Liver (tissue), 3 donors: ENCODE measurements at regions not wholly inside any gene's neighbourhood (a gene's known extent, or its start where the extent isn't known, plus 50 kb on each side); places are given as distances from the start of the nearest gene placed in this dataset.

Experiments
- ATF3 ChIP-seq: IDR thresholded peaks from 2 replicates; pipeline ENCODE4 v1.6.1; 2016; ENCODE audit warnings: antibody characterized with exemption
- EGR1 ChIP-seq, 2 donors: IDR thresholded peaks; 2 replicates each; pipeline ENCODE4 v1.6.1; 2016 to 2018; ENCODE audit warnings: antibody characterized with exemption in 2 of 2, low read depth in 2 of 2
- FOXA2 ChIP-seq: IDR thresholded peaks from 2 replicates; pipeline ENCODE4 v1.6.1; 2016; ENCODE audit warnings: antibody characterized with exemption
- GABPA ChIP-seq, 2 donors: IDR thresholded peaks in 1 of 2; conservative IDR thresholded peaks in 1 of 2; 2 replicates each; pipeline ENCODE4 v1.6.1; 2016; ENCODE audit warnings: antibody characterized with exemption in 2 of 2, mild to moderate bottlenecking in 1 of 2, moderate library complexity in 1 of 2
- HNF4G ChIP-seq: IDR thresholded peaks from 2 replicates; pipeline ENCODE4 v1.6.1; 2016; ENCODE audit warnings: antibody characterized with exemption
- MAX ChIP-seq: IDR thresholded peaks from 2 replicates; pipeline ENCODE4 v1.6.1; 2016; ENCODE audit warnings: antibody characterized with exemption
- RAD21 ChIP-seq, 2 donors: IDR thresholded peaks; 2 replicates each; pipeline ENCODE4 v1.6.1; 2016; ENCODE audit warnings: antibody characterized with exemption in 2 of 2, mild to moderate bottlenecking in 2 of 2
- RXRA ChIP-seq, 2 donors: IDR thresholded peaks; 2 replicates each; pipeline ENCODE4 v1.6.1; 2017 to 2018; ENCODE audit warnings: antibody characterized with exemption in 2 of 2, mild to moderate bottlenecking in 1 of 2
- SP1 ChIP-seq: IDR thresholded peaks from 2 replicates; pipeline ENCODE4 v1.6.1; 2018; ENCODE audit warnings: antibody characterized with exemption, mild to moderate bottlenecking
- TAF1 ChIP-seq: conservative IDR thresholded peaks from 2 replicates; pipeline ENCODE4 v1.6.1; 2016; ENCODE audit warnings: antibody characterized with exemption, mild to moderate bottlenecking
- YY1 ChIP-seq: IDR thresholded peaks from 2 replicates; pipeline ENCODE4 v1.6.1; 2016; ENCODE audit warnings: antibody characterized with exemption, mild to moderate bottlenecking
- ZBTB33 ChIP-seq: IDR thresholded peaks from 2 replicates; pipeline ENCODE4 v1.6.1; 2016; ENCODE audit warnings: antibody characterized with exemption
- TF ChIP-seq, protein P1 (sequence below): fragments of 150-350 bp; IDR thresholded peaks from 2 replicates; pipeline ENCODE4 v1.5.1; 2017; ENCODE audit warnings: improper control_type of control experiment, low read depth, low read length; ENCODE audit not compliant: missing input control
- TF ChIP-seq, protein P2 (sequence below): IDR thresholded peaks from 2 replicates; pipeline ENCODE4 v1.6.1; 2016; ENCODE audit warnings: antibody characterized with exemption, mild to moderate bottlenecking
- donor health status: healthy.
- donor health status: healthy.

DNA sequence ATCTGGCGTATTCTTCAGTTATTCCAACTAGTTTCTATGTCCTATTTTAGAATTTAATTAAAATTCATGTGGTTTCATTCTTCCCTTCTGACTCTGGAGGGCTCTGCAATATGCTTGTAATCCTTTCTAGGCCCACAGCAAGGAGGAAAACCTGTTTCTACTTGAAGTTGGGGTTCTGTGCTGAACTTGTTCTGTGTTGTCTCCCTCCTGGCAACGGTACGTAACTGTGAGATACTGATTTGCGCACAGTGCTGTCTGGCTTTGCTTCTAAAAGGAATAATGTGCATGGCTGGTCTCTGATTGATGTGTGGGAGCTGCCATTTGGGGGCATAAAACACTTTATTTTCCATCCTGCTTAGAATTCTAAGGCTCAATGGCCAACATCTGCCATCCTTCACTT is 81.7 kb downstream of the NABP1 start:
- TF ChIP-seq ATF3 (no peak), RAD21 (IDR thresholded peaks at IDR 0.05) (no peak), ZBTB33 (no peak), YY1 (no peak), GABPA (IDR thresholded peaks at IDR 0.05 in 1 of 2, conservative IDR thresholded peaks at IDR 0.05 in 1 of 2) (no peak), TAF1 (no peak), SP1 (no peak), MAX (no peak), EGR1 (IDR thresholded peaks at IDR 0.05; ENCODE audit: low read depth in 2 of 2) (no peak), FOXA2 (no peak), RXRA (IDR thresholded peaks at IDR 0.05) (no peak), HNF4G (no peak)
- TF ChIP-seq, protein P1, sequence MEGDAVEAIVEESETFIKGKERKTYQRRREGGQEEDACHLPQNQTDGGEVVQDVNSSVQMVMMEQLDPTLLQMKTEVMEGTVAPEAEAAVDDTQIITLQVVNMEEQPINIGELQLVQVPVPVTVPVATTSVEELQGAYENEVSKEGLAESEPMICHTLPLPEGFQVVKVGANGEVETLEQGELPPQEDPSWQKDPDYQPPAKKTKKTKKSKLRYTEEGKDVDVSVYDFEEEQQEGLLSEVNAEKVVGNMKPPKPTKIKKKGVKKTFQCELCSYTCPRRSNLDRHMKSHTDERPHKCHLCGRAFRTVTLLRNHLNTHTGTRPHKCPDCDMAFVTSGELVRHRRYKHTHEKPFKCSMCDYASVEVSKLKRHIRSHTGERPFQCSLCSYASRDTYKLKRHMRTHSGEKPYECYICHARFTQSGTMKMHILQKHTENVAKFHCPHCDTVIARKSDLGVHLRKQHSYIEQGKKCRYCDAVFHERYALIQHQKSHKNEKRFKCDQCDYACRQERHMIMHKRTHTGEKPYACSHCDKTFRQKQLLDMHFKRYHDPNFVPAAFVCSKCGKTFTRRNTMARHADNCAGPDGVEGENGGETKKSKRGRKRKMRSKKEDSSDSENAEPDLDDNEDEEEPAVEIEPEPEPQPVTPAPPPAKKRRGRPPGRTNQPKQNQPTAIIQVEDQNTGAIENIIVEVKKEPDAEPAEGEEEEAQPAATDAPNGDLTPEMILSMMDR, result no peak
- TF ChIP-seq, protein P2, sequence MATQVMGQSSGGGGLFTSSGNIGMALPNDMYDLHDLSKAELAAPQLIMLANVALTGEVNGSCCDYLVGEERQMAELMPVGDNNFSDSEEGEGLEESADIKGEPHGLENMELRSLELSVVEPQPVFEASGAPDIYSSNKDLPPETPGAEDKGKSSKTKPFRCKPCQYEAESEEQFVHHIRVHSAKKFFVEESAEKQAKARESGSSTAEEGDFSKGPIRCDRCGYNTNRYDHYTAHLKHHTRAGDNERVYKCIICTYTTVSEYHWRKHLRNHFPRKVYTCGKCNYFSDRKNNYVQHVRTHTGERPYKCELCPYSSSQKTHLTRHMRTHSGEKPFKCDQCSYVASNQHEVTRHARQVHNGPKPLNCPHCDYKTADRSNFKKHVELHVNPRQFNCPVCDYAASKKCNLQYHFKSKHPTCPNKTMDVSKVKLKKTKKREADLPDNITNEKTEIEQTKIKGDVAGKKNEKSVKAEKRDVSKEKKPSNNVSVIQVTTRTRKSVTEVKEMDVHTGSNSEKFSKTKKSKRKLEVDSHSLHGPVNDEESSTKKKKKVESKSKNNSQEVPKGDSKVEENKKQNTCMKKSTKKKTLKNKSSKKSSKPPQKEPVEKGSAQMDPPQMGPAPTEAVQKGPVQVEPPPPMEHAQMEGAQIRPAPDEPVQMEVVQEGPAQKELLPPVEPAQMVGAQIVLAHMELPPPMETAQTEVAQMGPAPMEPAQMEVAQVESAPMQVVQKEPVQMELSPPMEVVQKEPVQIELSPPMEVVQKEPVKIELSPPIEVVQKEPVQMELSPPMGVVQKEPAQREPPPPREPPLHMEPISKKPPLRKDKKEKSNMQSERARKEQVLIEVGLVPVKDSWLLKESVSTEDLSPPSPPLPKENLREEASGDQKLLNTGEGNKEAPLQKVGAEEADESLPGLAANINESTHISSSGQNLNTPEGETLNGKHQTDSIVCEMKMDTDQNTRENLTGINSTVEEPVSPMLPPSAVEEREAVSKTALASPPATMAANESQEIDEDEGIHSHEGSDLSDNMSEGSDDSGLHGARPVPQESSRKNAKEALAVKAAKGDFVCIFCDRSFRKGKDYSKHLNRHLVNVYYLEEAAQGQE, result no peak
